Small intestine (tissue), 7 donors: ENCODE measurements at regions not wholly inside any gene's neighbourhood (a gene's known extent, or its start where the extent isn't known, plus 50 kb on each side); places are given as distances from the start of the nearest gene placed in this dataset.

Source experiments
- DNase-seq, 2 donors: peaks; one replicate each; pipeline versions ENCODE4 v3.0.0 to v3.0.0-alpha.2; 2013
- FAIRE-seq: peaks from 2 replicates; lab custom pipeline; 2012; peaks lifted over from hg19 to GRCh38; lab: Jason Lieb, UNC
- H3K27ac ChIP-seq, 3 donors: one replicate each; pipeline ENCODE4 v1.5.1; 2013; ENCODE audit warnings: low read length in 2 of 3, mild to moderate bottlenecking in 2 of 3, control low read depth in 1 of 3, inconsistent platforms in 1 of 3, low read depth in 1 of 3, moderate library complexity in 1 of 3
- H3K27me3 ChIP-seq, 3 donors: one replicate each; pipeline ENCODE4 v1.6.1; 2013; ENCODE audit warnings: low read length in 3 of 3, inconsistent platforms in 1 of 3; ENCODE audit not compliant: control insufficient read depth in 3 of 3, insufficient read depth in 3 of 3
- H3K36me3 ChIP-seq, 3 donors: one replicate each; pipeline ENCODE4 v1.6.1; 2013; ENCODE audit warnings: low read length in 3 of 3, inconsistent platforms in 1 of 3, low read depth in 1 of 3, mild to moderate bottlenecking in 1 of 3, moderate library complexity in 1 of 3; ENCODE audit not compliant: control insufficient read depth in 3 of 3, insufficient read depth in 2 of 3
- H3K4me1 ChIP-seq, 3 donors: one replicate each; pipeline ENCODE4 v1.6.1; 2013; ENCODE audit warnings: low read length in 2 of 3, inconsistent platforms in 1 of 3, low read depth in 1 of 3, mild to moderate bottlenecking in 1 of 3, moderate library complexity in 1 of 3; ENCODE audit not compliant: control insufficient read depth in 3 of 3, insufficient read depth in 2 of 3
- H3K4me3 ChIP-seq, 3 donors: one replicate each; pipeline ENCODE4 v1.5.1; 2013; ENCODE audit warnings: low read length in 3 of 3, control low read depth in 1 of 3, inconsistent platforms in 1 of 3, low read depth in 1 of 3, mild to moderate bottlenecking in 1 of 3, moderate library complexity in 1 of 3
- H3K9me3 ChIP-seq, 2 donors: one replicate each; pipeline ENCODE4 v1.6.1; 2013; ENCODE audit warnings: low read depth in 1 of 2, low read length in 1 of 2; ENCODE audit not compliant: control insufficient read depth in 2 of 2, insufficient read depth in 1 of 2
- WGBS, 3 donors: extraction: QIAGEN DNeasy Blood & Tissue Kit; methylation state at CpG; one replicate each; pipeline ENCODE4 v1.1.7; 2013; 5-methylcytosine and 5-hydroxymethylcytosine counted together
- donor health status: healthy with polysubstance abuse.
- donor health status: control.
- donor health status: control.
- donor health status: Bipolar disorder and iron deficiency.
- donor health status: healthy.

- Histone ChIP-seq H3K36me3 (no peaks in the 10 kb centered on the region), H3K27ac (no peak overlapping the region), H3K27me3 (no peaks in the 10 kb centered on the region), H3K9me3 (peaks cover 0 to 4% of the 10 kb centered on the region in 2 donors), H3K4me1 (peaks cover 2 to 14% (median 7%) of the 10 kb centered on the region in 3 donors), H3K4me3 (no peak overlapping the region)
- WGBS, 3 donors, result 97 to 98% (median 98%) methylated on average over 4 of the region's 4 CpGs
- FAIRE-seq (no peak), DNase-seq (no peak)
Measured at GRCh38 chr15:31211353-31211752, 109.8 kb upstream of the TRPM1 start.

GRCh38 chr15:31212326-31213080 lies 111.0 kb upstream of the TRPM1 start:
- peaks cover 0 to 4% of the 10 kb centered on the region in 2 donors for H3K9me3 ChIP-seq
- no peaks in the 10 kb centered on the region for H3K36me3 ChIP-seq
- no peak overlapping the region for H3K4me3 ChIP-seq
- FAIRE-seq, result no peak
- H3K27me3 ChIP-seq, result no peaks in the 10 kb centered on the region
- H3K4me1 ChIP-seq, result peaks cover 2 to 22% (median 7%) of the 10 kb centered on the region in 3 donors
- no peak overlapping the region for H3K27ac ChIP-seq
- 72 to 87% (median 84%) methylated on average over 10 of the region's 10 CpGs for WGBS, 3 donors
- DNase-seq, result no peak

DNA sequence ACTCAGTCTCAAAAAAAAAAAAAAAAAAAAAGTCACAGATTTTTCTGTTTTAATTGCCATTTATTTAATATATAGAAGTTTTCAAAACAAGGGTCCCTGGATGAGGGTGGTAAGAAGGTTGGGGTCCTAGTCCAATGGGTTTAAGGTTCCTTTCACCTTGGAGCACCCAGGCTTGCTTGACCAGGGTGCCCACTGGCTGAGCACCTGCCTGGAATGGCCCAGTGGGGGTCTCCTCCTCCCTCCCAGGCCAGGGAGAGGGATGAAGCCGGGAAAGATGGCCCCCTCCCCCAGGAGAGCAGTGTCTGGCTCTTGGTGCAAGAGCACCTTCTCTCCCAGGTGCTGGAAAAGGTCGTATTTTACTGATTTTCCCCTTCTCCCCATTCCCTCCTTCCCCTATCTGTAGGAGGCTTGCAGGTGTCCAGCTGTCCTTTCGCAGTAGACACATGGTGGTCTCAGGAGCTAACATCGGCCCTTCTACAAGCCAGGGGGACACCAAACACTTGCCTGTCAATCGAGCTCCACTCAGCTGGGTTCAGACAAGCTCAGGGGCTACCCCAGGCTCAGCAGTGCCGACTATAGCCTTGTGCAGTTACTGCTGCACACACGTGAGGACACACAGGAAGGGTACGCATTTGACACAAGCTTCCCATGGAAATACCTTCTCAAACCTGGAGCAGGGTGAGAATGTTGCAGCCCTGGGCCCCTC lies 112.3 kb upstream of the KLF13 start:
- Histone ChIP-seq H3K4me1 (peaks cover 2 to 19% (median 7%) of the 10 kb centered on the region in 3 donors), H3K27me3 (no peaks in the 10 kb centered on the region), H3K4me3 (no peak overlapping the region), H3K36me3 (no peaks in the 10 kb centered on the region), H3K9me3 (peaks cover 0 to 4% of the 10 kb centered on the region in 2 donors), H3K27ac (peak overlapping the region in 2 of 3 donors; percentile 89 to 99)
- DNase-seq (no peak), FAIRE-seq (no peak)
- 83 to 86% (median 84%) methylated on average over 7 to 8 of the region's 8 CpGs for WGBS, 3 donors

DNA sequence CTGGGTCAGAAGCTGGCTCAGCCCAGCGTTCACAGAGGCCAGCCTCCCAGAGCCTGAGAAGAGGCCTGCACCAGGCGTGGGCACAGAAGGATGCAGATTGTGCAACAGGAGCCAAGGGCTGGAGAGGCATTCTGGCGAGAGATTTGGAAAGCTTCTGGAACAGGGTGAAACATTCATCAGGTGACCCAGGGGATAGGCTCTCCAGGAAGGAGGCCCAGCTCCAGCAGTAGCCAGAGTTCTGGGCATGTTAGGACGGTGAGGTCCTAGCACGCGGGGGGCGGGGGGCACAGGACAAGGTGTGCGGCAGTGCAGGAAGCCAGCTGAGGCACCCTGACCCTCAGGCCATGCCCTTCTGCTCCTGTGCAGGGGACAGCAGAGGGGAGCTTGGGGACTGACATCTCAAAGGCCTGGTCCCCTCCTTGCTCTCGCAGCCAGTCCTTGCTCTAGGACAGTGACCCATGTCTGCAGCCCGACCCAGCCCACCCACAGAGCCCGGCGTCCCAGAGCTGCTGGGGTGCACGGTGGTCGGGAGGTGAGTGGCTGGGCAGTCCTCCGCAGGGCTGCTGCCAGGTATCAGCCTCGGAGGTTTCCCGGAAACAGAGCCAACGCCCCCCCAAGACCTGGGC lies 111.7 kb upstream of the KLF13 start:
- Histone ChIP-seq H3K27ac (peak overlapping the region; percentile 89 to 99 (median 99)), H3K4me3 (peak overlapping the region; percentile 21 to 78 (median 29)), H3K27me3 (no peaks in the 10 kb centered on the region), H3K4me1 (peaks cover 2 to 19% (median 7%) of the 10 kb centered on the region in 3 donors), H3K36me3 (no peaks in the 10 kb centered on the region), H3K9me3 (peaks cover 0 to 4% of the 10 kb centered on the region in 2 donors)
- 24 to 37% (median 27%) methylated on average over 16 to 18 of the region's 18 CpGs for WGBS, 3 donors
- FAIRE-seq (no peak), DNase-seq (peak; percentile 33 to 50)

- 1 to 2% (median 1%) methylated on average over 27 to 75 of the region's 75 CpGs for WGBS, 3 donors
- H3K36me3 ChIP-seq, result no peaks in the 10 kb centered on the region
- H3K27ac ChIP-seq, result peak overlapping the region; percentile 89 to 99 (median 99)
- H3K9me3 ChIP-seq, result peaks cover 0 to 4% of the 10 kb centered on the region in 2 donors
- H3K4me1 ChIP-seq, result peaks cover 2 to 19% (median 7%) of the 10 kb centered on the region in 3 donors
- H3K27me3 ChIP-seq, result no peaks in the 10 kb centered on the region
- peak overlapping the region; percentile 29 to 78 (median 63) for H3K4me3 ChIP-seq
- peak; percentile 84 to 94 for DNase-seq
- no peak for FAIRE-seq
Measured at GRCh38 chr15:31215490-31216214, 111.0 kb upstream of the KLF13 start.

- 4 to 9% (median 5%) methylated on average over 20 to 30 of the region's 30 CpGs for WGBS, 3 donors
- peak overlapping the region in 2 of 3 donors; percentile 29 to 78 for H3K4me3 ChIP-seq
Measured at GRCh38 chr15:31216215-31216911, 110.3 kb upstream of the KLF13 start.

GRCh38 chr15:31217067-31217466 lies 109.6 kb upstream of the KLF13 start:
- no peak for DNase-seq
- H3K9me3 ChIP-seq, result no peaks in the 10 kb centered on the region
- no peaks in the 10 kb centered on the region for H3K27me3 ChIP-seq
- H3K4me3 ChIP-seq, result no peak overlapping the region
- H3K27ac ChIP-seq, result peak overlapping the region; percentile 89 to 95 (median 89)
- H3K4me1 ChIP-seq, result peaks cover 2 to 23% (median 7%) of the 10 kb centered on the region in 3 donors
- no peak for FAIRE-seq
- WGBS, 3 donors, result 53 to 76% (median 65%) methylated on average over 6 of the region's 6 CpGs
- H3K36me3 ChIP-seq, result no peaks in the 10 kb centered on the region

More at GRCh38 chr15:31216215-31216911, 110.3 kb upstream of the KLF13 start:
- no peaks in the 10 kb centered on the region for H3K27me3 ChIP-seq
- peaks cover 2 to 19% (median 7%) of the 10 kb centered on the region in 3 donors for H3K4me1 ChIP-seq
- peaks cover 0 to under 1% of the 10 kb centered on the region in 2 donors for H3K9me3 ChIP-seq
- DNase-seq (peak; percentile 94 to 97), FAIRE-seq (no peak)
- H3K27ac ChIP-seq, result peak overlapping the region; percentile 89 to 95 (median 89)
- H3K36me3 ChIP-seq, result no peaks in the 10 kb centered on the region
